ENCODE measurements at regions not wholly inside any gene's neighbourhood (a gene's known extent, or its start where the extent isn't known, plus 50 kb on each side); places are given as distances from the start of the nearest gene placed in this dataset.

DNA sequence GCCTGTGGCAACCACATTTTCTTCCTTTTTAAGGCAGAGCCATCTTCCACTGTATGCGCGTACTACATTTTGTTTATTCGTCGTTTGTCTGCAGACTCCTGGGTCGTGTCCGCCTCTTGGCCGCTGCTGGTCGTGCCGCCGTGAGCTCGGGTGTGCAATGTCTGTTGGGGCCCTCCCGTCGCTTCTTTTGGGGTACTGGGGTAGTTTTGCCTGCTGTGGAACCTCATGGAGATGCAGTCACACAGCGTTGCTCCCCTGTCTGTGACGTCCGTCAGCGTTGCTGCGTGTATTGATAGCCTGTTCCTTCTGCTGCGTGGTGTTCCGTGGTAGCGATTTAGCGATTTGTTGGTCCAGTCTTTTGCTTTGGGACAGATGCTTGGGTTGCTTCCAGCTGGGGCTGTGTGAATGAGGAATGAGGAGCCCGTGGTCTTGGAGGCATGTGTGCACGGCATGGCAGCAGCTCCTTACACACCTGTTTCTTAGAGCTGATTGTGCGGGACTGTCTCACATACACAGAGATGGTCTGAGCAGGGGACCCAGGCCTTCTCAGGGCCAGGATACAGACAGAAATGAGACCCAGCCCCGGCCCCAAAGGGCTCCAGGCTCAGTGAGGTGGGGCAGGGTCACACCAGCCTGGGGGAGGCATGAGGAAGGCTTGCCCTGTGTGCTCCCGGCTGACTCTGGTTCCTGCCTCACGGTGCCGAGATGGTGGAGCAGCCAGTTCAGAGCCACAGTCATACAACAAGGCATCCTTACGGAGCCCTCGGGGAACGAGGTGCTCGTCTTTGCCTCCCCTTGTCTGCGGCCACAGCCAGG lies 78.4 kb upstream of the GSE1 start:
- DNase-seq (ENCODE audit: low read depth): no peak
- no peak overlapping the region for H3K4me3 ChIP-seq (ENCODE audit: control insufficient read depth, low read depth, low read length)
- TF ChIP-seq CTCF (IDR thresholded peaks at IDR 0.05; ENCODE audit: control insufficient read depth, insufficient read depth, low read depth, low read length, missing control alignments): no peak

- no peak for DNase-seq (ENCODE audit: low read depth)
- H3K4me3 ChIP-seq (ENCODE audit: control insufficient read depth, low read depth, low read length): no peak overlapping the region
- TF ChIP-seq CTCF (IDR thresholded peaks at IDR 0.05; ENCODE audit: control insufficient read depth, insufficient read depth, low read depth, low read length, missing control alignments): no peak
Observed at GRCh38 chr16:85535352-85536072, 77.6 kb upstream of the GSE1 start.

GRCh38 chr16:85536073-85536410 lies 77.1 kb upstream of the GSE1 start:
- no peak for TF ChIP-seq CTCF (IDR thresholded peaks at IDR 0.05; ENCODE audit: control insufficient read depth, insufficient read depth, low read depth, low read length, missing control alignments)
- no peak overlapping the region for H3K4me3 ChIP-seq (ENCODE audit: control insufficient read depth, low read depth, low read length)
- DNase-seq (ENCODE audit: low read depth): no peak

DNA sequence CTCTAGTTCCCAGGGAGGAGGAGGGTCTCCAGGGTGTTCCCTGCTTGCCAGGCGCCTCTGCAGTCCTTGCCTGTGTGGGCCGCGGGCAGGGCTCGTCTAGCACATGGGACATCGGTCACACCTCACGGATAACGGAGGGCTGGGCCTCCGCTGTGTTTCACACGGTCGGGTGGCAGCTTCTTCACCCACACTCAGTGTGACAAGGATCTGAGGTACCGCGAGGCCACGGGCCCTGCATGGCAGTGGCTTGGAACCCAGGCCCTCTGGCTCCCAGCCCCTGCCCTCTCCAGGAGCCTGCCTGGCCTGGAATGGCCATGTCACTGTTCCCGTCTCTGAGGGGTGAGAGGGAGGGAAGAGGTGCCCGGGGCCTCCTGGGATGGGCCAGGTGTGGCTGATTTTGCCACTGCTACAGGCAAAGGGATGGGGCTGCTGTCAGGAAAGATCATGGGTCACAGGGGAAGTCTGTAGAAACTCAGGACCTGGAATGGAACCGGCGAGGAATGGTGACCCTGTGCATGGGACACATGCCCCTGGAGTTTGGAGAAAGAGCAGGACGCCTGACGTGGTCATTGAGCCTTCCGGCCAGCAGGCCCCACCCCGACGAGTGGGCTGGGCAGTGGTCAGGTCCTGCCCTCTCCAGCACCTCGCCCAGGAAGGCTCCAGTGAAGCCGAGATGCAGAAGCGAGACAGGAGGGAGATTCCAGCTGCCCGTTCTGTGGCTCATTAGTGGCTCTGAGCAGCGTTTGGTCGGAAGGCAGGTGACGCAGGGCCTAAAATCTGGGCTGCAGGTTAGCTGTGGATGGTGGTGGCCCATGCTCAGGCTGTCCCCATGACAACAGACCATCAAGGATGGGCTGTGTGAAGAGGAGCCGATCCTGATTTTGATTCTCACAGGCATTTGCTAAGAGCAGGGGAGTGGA lies 76.5 kb upstream of the GSE1 start:
- TF ChIP-seq CTCF (IDR thresholded peaks at IDR 0.05; ENCODE audit: control insufficient read depth, insufficient read depth, low read depth, low read length, missing control alignments): no peak
- no peak overlapping the region for H3K4me3 ChIP-seq (ENCODE audit: control insufficient read depth, low read depth, low read length)
- no peak for DNase-seq (ENCODE audit: low read depth)

DNA sequence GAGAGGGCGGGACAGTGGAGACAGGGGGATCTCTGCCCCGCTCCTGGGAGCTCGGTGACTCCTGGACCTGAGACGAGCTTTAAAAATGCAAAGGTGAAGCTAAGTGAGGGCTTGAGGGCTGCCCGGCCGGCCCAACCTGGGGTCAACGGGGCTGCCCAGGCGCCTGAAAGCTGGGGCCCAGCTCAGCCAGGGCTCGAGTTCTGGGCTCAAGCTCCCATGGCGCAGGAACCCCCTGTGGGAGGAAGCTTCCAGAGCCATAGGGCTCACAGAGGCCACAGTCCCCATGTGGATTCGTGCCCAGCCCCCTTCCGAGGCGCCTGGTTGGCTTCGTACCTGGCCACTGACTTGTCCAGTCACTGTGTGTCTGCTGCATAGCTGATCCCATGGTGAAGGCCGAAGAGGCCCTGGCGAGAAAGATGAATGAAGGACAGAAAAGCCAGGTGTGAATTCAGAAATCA lies 75.8 kb upstream of the GSE1 start:
- no peak for TF ChIP-seq CTCF (IDR thresholded peaks at IDR 0.05; ENCODE audit: control insufficient read depth, insufficient read depth, low read depth, low read length, missing control alignments)
- no peak for DNase-seq (ENCODE audit: low read depth)
- H3K4me3 ChIP-seq (ENCODE audit: control insufficient read depth, low read depth, low read length): no peak overlapping the region

- H3K4me3 ChIP-seq (ENCODE audit: control insufficient read depth, low read depth, low read length): no peak overlapping the region
- DNase-seq (ENCODE audit: low read depth): no peak
- TF ChIP-seq CTCF (IDR thresholded peaks at IDR 0.05; ENCODE audit: control insufficient read depth, insufficient read depth, low read depth, low read length, missing control alignments): no peak
Observed at GRCh38 chr16:85537795-85538401, 75.2 kb upstream of the GSE1 start.
